Tibial nerve (tissue), 4 donors: ENCODE measurements at regions not wholly inside any gene's neighbourhood (a gene's known extent, or its start where the extent isn't known, plus 50 kb on each side); places are given as distances from the start of the nearest gene placed in this dataset.

ENCODE experiments used
- DNase-seq, 2 donors: peaks; one replicate each; pipeline ENCODE4 v3.0.0-alpha.2; 2019; ENCODE audit warnings: low spot score in 2 of 2
- H3K27ac ChIP-seq, 4 donors: fragments of 200-600 bp; sonication (generic) in 3 of 4; one replicate each; pipeline ENCODE4 v1.5.1; 2017 to 2019; ENCODE audit warnings: mild to moderate bottlenecking in 1 of 4
- H3K27me3 ChIP-seq, 2 donors: fragments of 200-600 bp; sonication (generic) in 1 of 2; one replicate each; pipeline versions ENCODE4 v1.5.1 to v1.6.0; 2017 to 2019
- H3K36me3 ChIP-seq, 3 donors: fragments of 200-600 bp; sonication (generic); one replicate each; pipeline ENCODE4 v1.5.1; 2018 to 2019
- H3K4me1 ChIP-seq, 4 donors: fragments of 200-600 bp; sonication (generic) in 3 of 4; one replicate each; pipeline ENCODE4 v1.5.1; 2017 to 2019
- H3K4me3 ChIP-seq, 4 donors: fragments of 200-600 bp; sonication (generic) in 3 of 4; one replicate each; pipeline ENCODE4 v1.5.1; 2017 to 2019; ENCODE audit warnings: mild to moderate bottlenecking in 1 of 4, moderate library complexity in 1 of 4
- H3K9me3 ChIP-seq, 4 donors: fragments of 200-600 bp; sonication (generic) in 3 of 4; one replicate each; pipeline ENCODE4 v1.5.1; 2017 to 2019
- CTCF ChIP-seq, 5 experiments: fragments of 200-600 bp in 3 of 5; fragments of 450-650 bp in 2 of 5; sonication (generic) in 3 of 5; IDR thresholded peaks; one replicate each; pipeline ENCODE4 v1.5.1; 2016 to 2019; ENCODE audit warnings: antibody characterized with exemption in 5 of 5, mild to moderate bottlenecking in 3 of 5, moderate library complexity in 2 of 5
- EP300 ChIP-seq, 2 donors: sonication (generic); formaldehyde crosslinking; IDR thresholded peaks; one replicate each; pipeline ENCODE4 v1.6.1; 2017; ENCODE audit warnings: antibody characterized with exemption in 2 of 2, mild to moderate bottlenecking in 1 of 2
- POLR2A ChIP-seq, 2 donors: fragments of 450-650 bp; IDR thresholded peaks; one replicate each; pipeline ENCODE4 v1.6.1; 2017; ENCODE audit warnings: antibody characterized with exemption in 2 of 2, mild to moderate bottlenecking in 2 of 2, moderate library complexity in 2 of 2
- WGBS, 2 donors: methylation state at CpG; one replicate each; pipeline ENCODE4 v1.1.5; 2018; 5-methylcytosine and 5-hydroxymethylcytosine counted together

- 79 to 83% methylated on average over 15 of the region's 15 CpGs for WGBS, 2 donors
- no peaks in the 10 kb centered on the region for H3K27me3 ChIP-seq
- H3K4me3 ChIP-seq = no peak overlapping the region
- no peak overlapping the region for H3K27ac ChIP-seq
- H3K36me3 ChIP-seq = no peaks in the 10 kb centered on the region
- H3K4me1 ChIP-seq = no peaks in the 10 kb centered on the region
- no peak for DNase-seq
- TF ChIP-seq CTCF (IDR thresholded peaks at IDR 0.05) (no peak), EP300 (IDR thresholded peaks at IDR 0.05) (no peak), POLR2A (IDR thresholded peaks at IDR 0.05) (no peak)
- H3K9me3 ChIP-seq = no peaks in the 10 kb centered on the region
Measured at GRCh38 chr2:172215172-172215935, 112.7 kb upstream of the DLX2 start.

- DNase-seq = no peak
- H3K4me1 ChIP-seq = no peaks in the 10 kb centered on the region
- no peak overlapping the region for H3K27ac ChIP-seq
- 53 to 65% methylated on average over 2 of the region's 2 CpGs for WGBS, 2 donors
- H3K27me3 ChIP-seq = no peaks in the 10 kb centered on the region
- H3K9me3 ChIP-seq = no peaks in the 10 kb centered on the region
- no peaks in the 10 kb centered on the region for H3K36me3 ChIP-seq
- no peak for TF ChIP-seq POLR2A (IDR thresholded peaks at IDR 0.05)
- TF ChIP-seq EP300 (IDR thresholded peaks at IDR 0.05) = no peak
- TF ChIP-seq CTCF (IDR thresholded peaks at IDR 0.05) = no peak
- no peak overlapping the region for H3K4me3 ChIP-seq
Measured at GRCh38 chr2:172215936-172216335, 113.2 kb upstream of the DLX2 start.

- H3K27me3 ChIP-seq = no peaks in the 10 kb centered on the region
- TF ChIP-seq CTCF (IDR thresholded peaks at IDR 0.05) = no peak
- no peak for TF ChIP-seq EP300 (IDR thresholded peaks at IDR 0.05)
- TF ChIP-seq POLR2A (IDR thresholded peaks at IDR 0.05) = no peak
- no peak overlapping the region for H3K27ac ChIP-seq
- no peaks in the 10 kb centered on the region for H3K9me3 ChIP-seq
- H3K36me3 ChIP-seq = no peaks in the 10 kb centered on the region
- no peaks in the 10 kb centered on the region for H3K4me1 ChIP-seq
- H3K4me3 ChIP-seq = no peak overlapping the region
- no peak for DNase-seq
- WGBS, 2 donors = 73 to 78% methylated on average over 6 of the region's 6 CpGs
Measured at GRCh38 chr2:172216477-172216876, 113.8 kb upstream of the DLX2 start.

- no peak overlapping the region for H3K27ac ChIP-seq
- H3K4me3 ChIP-seq = no peak overlapping the region
- 73 to 84% methylated on average over 2 of the region's 2 CpGs for WGBS, 2 donors
- no peak for TF ChIP-seq POLR2A (IDR thresholded peaks at IDR 0.05)
- no peak for TF ChIP-seq CTCF (IDR thresholded peaks at IDR 0.05)
- TF ChIP-seq EP300 (IDR thresholded peaks at IDR 0.05) = no peak
- no peak for DNase-seq
- H3K36me3 ChIP-seq = no peaks in the 10 kb centered on the region
- H3K9me3 ChIP-seq = no peaks in the 10 kb centered on the region
- H3K4me1 ChIP-seq = no peaks in the 10 kb centered on the region
- H3K27me3 ChIP-seq = no peaks in the 10 kb centered on the region
Measured at GRCh38 chr2:172219201-172219600, 116.5 kb upstream of the DLX2 start.

- no peak for DNase-seq
- no peaks in the 10 kb centered on the region for H3K27me3 ChIP-seq
- TF ChIP-seq POLR2A (IDR thresholded peaks at IDR 0.05) (no peak), CTCF (IDR thresholded peaks at IDR 0.05) (no peak), EP300 (IDR thresholded peaks at IDR 0.05) (no peak)
- H3K9me3 ChIP-seq = no peaks in the 10 kb centered on the region
- no peak overlapping the region for H3K4me3 ChIP-seq
- no peaks in the 10 kb centered on the region for H3K36me3 ChIP-seq
- H3K27ac ChIP-seq = no peak overlapping the region
- H3K4me1 ChIP-seq = no peaks in the 10 kb centered on the region
Measured at GRCh38 chr2:172220121-172220520, 117.4 kb upstream of the DLX2 start.
